ENCODE measurements at regions not wholly inside any gene's neighbourhood (a gene's known extent, or its start where the extent isn't known, plus 50 kb on each side); places are given as distances from the start of the nearest gene placed in this dataset.

GRCh38 chr1:214850432-214851050, 232.0 kb upstream of the KCNK2 start:
- DNase-seq (no peak), ATAC-seq (no peak)
- TF ChIP-seq CTCF (IDR thresholded peaks at IDR 0.05) = no peak
- intact Hi-C loops (cut with DNase I) = no loop called here
- Histone ChIP-seq H3K9me3 (no peaks in the 10 kb centered on the region), H3K4me3 (no peak overlapping the region), H3K36me3 (no peaks in the 10 kb centered on the region), H3K27ac (no peak overlapping the region), H3K4me1 (no peaks in the 10 kb centered on the region), H3K27me3 (ENCODE audit: low read depth) (no peaks in the 10 kb centered on the region)

- Histone ChIP-seq H3K27ac (no peak overlapping the region), H3K27me3 (ENCODE audit: low read depth) (no peaks in the 10 kb centered on the region), H3K36me3 (no peaks in the 10 kb centered on the region), H3K4me3 (no peak overlapping the region), H3K4me1 (no peaks in the 10 kb centered on the region), H3K9me3 (no peaks in the 10 kb centered on the region)
- no peak for TF ChIP-seq CTCF (IDR thresholded peaks at IDR 0.05)
- DNase-seq (no peak), ATAC-seq (no peak)
- intact Hi-C loops (cut with DNase I) = no loop called here
Observed at GRCh38 chr1:214853340-214853739, 229.2 kb upstream of the KCNK2 start.

GRCh38 chr1:214854126-214854875, 228.2 kb upstream of the KCNK2 start:
- H3K4me3 ChIP-seq = no peak overlapping the region
- no peak for ATAC-seq
- DNase-seq = no peak
- H3K36me3 ChIP-seq = no peaks in the 10 kb centered on the region
- no peaks in the 10 kb centered on the region for H3K9me3 ChIP-seq
- no peaks in the 10 kb centered on the region for H3K4me1 ChIP-seq
- no peaks in the 10 kb centered on the region for H3K27me3 ChIP-seq (ENCODE audit: low read depth)
- intact Hi-C loops (cut with DNase I) = no loop called here
- TF ChIP-seq CTCF (IDR thresholded peaks at IDR 0.05) = no peak
- no peak overlapping the region for H3K27ac ChIP-seq

- Histone ChIP-seq H3K4me1 (no peaks in the 10 kb centered on the region), H3K27ac (no peak overlapping the region), H3K9me3 (no peaks in the 10 kb centered on the region), H3K4me3 (no peak overlapping the region), H3K36me3 (no peaks in the 10 kb centered on the region), H3K27me3 (ENCODE audit: low read depth) (no peaks in the 10 kb centered on the region)
- no peak for TF ChIP-seq CTCF (IDR thresholded peaks at IDR 0.05)
- no peak for DNase-seq
- intact Hi-C loops (cut with DNase I) = no loop called here
- ATAC-seq = no peak
Observed at GRCh38 chr1:214856843-214857242, 225.7 kb upstream of the KCNK2 start.

- intact Hi-C loops (cut with DNase I) = no loop called here
- H3K27me3 ChIP-seq (ENCODE audit: low read depth) = no peaks in the 10 kb centered on the region
- TF ChIP-seq CTCF (IDR thresholded peaks at IDR 0.05) = no peak
- ATAC-seq (no peak), DNase-seq (no peak)
- H3K4me1 ChIP-seq = no peaks in the 10 kb centered on the region
- H3K27ac ChIP-seq = no peak overlapping the region
- H3K36me3 ChIP-seq = no peaks in the 10 kb centered on the region
- no peak overlapping the region for H3K4me3 ChIP-seq
- H3K9me3 ChIP-seq = no peaks in the 10 kb centered on the region
Observed at GRCh38 chr1:214857716-214858115, 224.8 kb upstream of the KCNK2 start.
